ENCODE measurements at regions not wholly inside any gene's neighbourhood (a gene's known extent, or its start where the extent isn't known, plus 50 kb on each side); places are given as distances from the start of the nearest gene placed in this dataset.

GRCh38 chr7:156003220-156004162 lies 191.2 kb upstream of the SHH start:
- in situ Hi-C loops (cut with HindIII; ENCODE audit: low sequenced_read_pairs): no loop called here
- no peak for DNase-seq (ENCODE audit: low spot score)

DNA sequence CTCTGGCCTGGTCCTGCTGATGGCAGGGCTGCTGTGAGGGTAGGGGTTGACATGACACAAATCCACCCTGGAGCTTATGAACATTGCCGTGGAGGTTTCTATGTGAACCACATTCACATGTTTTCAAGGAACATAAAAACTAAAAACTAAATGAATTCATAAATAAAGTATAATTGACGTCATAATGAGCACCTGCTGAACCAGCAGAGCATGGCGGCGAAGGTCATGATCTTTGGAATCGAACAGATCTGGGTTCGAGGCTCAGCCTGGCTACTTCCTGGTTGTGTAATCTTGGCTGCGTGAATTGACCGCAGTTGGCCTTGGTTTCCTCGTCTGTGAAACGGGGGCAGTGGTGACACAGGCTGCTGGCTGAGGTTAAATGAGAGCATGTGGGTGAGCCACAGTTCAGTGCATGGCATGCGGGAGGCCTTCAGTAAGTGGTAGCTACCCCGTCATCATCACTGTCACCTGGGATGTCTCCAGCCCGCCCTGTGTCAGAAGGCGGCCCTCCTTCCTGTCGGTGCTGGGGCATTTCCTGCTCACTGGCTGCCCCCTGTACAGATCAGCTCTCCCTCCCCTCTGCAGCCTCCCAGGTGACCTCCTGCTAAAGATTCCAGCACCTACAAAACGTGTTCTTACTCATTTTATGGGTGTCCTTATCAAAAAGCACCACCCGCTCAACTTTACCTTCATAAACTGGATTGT lies 190.3 kb upstream of the SHH start:
- in situ Hi-C loops (cut with HindIII; ENCODE audit: low sequenced_read_pairs): no loop called here
- DNase-seq (ENCODE audit: low spot score): no peak

GRCh38 chr7:156001496-156002260 lies 189.4 kb upstream of the SHH start:
- in situ Hi-C loops (cut with HindIII; ENCODE audit: low sequenced_read_pairs): no loop called here

DNA sequence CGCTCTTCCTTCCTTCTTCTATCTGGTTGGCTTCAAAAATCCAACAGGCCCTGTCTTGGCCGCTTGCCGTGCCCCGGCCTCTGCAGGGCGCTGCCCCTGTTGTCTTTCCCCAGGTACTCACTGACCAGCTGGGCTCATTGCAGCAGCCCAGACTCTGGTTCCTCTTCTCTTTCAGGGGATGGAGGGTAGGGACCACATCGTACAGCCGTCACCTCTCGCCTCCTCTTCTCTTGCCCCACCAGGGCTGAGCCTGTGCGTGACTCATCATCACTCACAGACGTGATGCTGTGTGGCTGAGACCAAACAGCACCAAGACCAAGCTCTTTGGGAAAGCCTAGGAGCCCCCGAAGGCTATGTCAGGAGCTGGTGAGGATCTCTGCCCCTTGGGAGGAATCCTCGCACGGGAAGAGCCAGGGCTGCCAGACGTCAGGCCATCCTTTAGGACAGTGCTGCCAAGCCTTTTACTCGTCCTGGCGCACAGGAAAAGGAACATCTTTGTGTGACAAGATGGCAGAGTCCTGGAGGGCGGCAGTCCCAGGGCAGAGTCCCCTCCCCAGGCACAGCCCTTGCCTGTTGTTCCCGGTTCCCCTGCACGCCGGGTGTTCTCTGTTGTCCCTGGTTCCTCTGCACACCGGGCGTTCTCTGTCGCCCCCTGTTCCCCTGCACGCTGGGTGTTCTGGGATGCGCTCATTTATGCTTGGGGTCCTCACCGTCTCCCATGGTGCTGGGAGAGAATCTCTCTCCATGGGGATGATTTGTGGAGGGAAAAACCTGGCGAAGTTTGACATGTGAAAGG lies 188.5 kb upstream of the SHH start:
- no peak for DNase-seq (ENCODE audit: low spot score)
- in situ Hi-C loops (cut with HindIII; ENCODE audit: low sequenced_read_pairs): no loop called here

More at GRCh38 chr7:156001496-156002260, 189.4 kb upstream of the SHH start:
- no peak for DNase-seq (ENCODE audit: low spot score)

DNA sequence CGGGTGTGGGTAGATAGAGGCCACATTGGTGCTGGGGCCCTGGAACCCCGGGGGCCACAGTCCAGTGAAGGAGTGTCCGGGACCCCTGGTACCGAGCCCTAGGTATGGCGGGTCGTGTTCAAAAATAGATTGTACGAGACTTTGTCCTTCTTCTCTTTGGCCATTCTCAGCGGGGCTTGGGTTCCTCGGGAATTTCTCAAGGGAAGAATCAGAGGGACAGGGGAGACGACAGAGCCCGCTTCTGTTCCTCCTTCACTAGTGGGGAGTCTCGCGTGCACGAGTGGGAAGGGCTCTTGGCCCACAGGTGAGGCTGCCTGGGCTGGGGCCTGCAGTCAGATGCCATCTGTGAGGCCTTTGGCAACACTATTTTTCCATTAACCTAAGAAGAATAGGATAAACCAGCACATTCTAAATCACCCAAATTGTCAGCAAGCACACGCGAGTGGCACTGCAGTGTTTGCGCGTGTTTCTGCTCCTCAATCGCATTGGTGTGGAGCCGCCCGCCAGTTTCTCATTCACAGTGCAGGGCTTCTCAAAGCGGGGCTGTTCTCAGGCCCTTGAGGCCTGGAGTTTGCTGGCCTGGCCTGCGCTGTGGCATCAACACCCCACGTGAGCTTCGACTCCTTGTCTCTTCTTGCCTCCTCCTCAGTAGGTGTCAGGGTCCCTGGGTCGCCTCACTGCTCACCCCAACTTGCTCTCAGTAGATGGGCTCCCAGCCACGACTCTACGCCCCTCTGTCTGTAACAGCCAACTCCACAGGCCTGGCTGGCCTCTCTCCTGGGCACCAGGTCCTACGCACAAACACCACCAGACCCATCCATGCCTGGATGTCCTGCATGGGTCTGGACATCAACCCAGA lies 187.6 kb upstream of the SHH start:
- DNase-seq (ENCODE audit: low spot score): no peak
- in situ Hi-C loops (cut with HindIII; ENCODE audit: low sequenced_read_pairs): no loop called here

DNA sequence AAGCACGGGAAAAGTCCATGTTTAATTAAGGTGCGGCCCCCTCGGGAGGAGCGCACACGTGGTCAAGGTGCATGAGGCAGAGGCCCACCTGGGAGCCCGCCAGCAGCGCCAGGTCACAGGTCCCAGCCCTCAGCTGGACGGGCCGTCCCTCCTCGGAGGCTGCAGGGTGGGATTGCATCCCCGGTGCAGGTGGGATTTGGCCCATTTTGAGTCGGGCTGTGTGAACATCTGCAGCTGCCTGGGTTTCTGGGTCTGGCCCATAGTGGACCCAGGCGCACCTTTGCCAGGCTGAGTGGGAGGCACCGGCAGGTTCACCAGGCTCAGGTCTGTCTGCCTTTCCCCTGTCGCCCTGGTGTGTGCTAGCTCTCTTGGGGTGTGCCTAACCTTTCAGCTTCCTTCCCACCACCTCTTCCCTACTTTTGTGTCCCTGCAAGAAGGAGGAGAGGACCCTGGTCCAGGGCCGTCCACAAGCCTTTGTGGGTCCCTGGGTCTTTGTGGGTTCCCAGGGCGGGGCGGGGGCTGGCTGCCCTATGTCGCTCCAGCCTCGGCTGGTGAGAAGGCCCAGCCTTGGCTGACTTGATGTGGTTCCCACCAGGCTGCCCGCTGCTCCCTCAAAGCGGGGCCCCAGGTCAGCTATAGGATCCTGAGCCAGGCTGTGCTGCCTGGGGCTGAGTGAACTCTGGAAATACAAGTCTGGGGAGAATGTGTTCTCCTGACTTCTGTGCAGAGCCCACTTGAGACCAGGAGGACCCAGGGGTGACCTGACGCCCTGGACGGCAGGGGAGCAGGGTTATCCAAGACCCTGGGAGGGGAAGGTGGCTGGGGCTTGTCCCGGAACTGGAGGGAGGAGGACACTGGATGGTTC lies 186.7 kb upstream of the SHH start:
- DNase-seq (ENCODE audit: low spot score): no peak
- in situ Hi-C loops (cut with HindIII; ENCODE audit: low sequenced_read_pairs): no loop called here

DNA sequence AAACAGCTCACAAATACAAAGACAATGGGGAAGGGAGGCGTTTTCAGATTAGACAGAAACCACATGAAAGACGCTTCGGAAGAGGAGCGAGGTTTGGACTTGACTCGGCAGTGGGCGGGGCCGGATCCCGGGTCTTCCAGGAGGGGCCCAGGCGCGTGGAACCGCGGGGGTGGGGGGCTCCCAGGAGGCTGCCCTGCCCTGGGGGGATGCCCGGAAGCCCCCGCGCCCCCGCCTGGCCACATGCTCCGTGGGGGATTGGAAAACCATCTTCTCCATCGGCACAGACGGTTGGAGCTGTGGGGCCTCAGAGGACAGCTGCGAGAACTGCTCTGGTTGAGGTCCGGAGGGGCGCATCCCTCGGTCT lies 186.0 kb upstream of the SHH start:
- no peak for DNase-seq (ENCODE audit: low spot score)
- in situ Hi-C loops (cut with HindIII; ENCODE audit: low sequenced_read_pairs): no loop called here

- in situ Hi-C loops (cut with HindIII; ENCODE audit: low sequenced_read_pairs): no loop called here
- no peak for DNase-seq (ENCODE audit: low spot score)
Measured at GRCh38 chr7:155997431-155998327, 185.4 kb upstream of the SHH start.

DNA sequence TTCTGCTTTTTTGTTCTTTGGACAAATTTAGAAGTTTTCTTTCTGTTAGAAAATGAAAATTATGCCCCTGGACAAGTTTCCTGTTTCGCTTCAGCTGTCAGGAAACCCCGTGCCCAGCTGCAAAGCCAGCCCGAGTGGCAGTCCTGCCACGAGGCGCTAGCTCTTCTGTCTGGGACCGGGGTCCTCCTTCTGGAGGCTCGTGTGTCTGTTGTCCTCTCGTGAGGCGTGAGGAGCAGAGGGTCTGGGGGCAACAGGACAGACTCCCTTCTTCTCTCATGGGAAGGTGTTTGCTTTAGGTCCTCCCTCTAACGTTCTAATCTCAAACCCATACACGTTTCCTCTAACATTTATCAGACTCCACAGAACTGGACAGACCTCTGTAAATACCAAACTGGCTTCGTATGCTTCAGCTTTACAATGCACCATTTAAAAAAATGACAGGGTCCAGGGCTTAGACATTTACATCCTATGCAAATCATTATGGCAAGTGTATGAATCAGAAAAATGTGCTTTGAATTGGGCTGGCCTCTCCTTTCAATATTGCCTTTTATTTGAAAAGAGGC lies 184.5 kb upstream of the SHH start:
- DNase-seq (ENCODE audit: low spot score): no peak
- in situ Hi-C loops (cut with HindIII; ENCODE audit: low sequenced_read_pairs): no loop called here

DNA sequence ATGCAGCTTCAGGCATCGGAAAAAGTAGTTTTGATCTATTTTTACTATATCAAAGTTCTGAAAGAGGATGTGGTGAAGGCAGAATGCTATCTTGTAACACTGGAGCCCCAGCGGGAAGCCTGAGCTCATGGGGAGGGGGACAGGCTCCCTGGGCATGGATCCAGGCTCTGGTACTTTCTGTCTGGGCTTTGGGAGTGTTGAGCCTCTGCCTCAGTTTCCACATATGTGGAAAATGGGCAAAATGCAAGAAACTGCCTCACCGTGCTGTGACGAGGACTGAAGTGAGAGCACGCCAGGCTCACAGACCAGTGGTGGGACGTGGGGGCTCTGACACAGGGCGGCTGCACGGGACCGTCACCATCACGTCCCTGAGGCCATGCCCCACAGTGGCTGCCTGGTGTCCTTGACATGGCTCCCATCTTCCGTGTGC lies 182.9 kb upstream of the SHH start:
- in situ Hi-C loops (cut with HindIII; ENCODE audit: low sequenced_read_pairs): no loop called here
- no peak for DNase-seq (ENCODE audit: low spot score)

DNA sequence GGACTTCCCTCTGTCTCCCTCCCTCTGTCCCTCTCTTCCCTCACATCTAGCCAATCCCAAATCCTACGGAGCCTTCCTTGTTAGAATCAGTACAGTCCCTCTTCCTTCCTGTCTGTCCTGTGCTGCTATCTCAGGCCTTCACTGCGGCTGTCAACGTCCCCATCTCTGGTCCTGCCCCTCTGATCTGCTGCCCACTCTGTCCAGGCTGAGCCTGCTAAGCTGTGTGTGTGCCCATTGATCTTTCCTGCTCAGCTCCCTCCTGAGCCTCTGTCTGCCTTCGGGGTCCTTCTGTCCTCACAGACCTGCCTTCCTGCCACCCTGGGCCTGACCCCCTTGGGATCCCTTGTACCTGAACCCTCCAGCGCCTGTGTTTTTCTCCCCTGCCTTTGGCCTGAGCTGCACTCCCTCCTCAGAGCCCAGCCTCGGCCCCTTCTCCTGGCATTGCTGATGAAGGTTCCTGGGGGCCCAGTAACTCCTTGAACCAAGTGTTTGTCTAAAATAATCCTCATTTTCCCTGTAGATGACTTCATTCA lies 182.1 kb upstream of the SHH start:
- DNase-seq (ENCODE audit: low spot score): no peak
- in situ Hi-C loops (cut with HindIII; ENCODE audit: low sequenced_read_pairs): no loop called here

- DNase-seq (ENCODE audit: low spot score): no peak
- in situ Hi-C loops (cut with HindIII; ENCODE audit: low sequenced_read_pairs): no loop called here
Measured at GRCh38 chr7:155993420-155994278, 181.4 kb upstream of the SHH start.

- no peak for DNase-seq (ENCODE audit: low spot score)
Measured at GRCh38 chr7:155992974-155993373, 180.7 kb upstream of the SHH start.

GRCh38 chr7:155992538-155992937 lies 180.3 kb upstream of the SHH start:
- DNase-seq (ENCODE audit: low spot score): no peak
- in situ Hi-C loops (cut with HindIII; ENCODE audit: low sequenced_read_pairs): no loop called here

More at GRCh38 chr7:155992974-155993373, 180.7 kb upstream of the SHH start:
- in situ Hi-C loops (cut with HindIII; ENCODE audit: low sequenced_read_pairs): no loop called here

- in situ Hi-C loops (cut with HindIII; ENCODE audit: low sequenced_read_pairs): no loop called here
- no peak for DNase-seq (ENCODE audit: low spot score)
Measured at GRCh38 chr7:155992107-155992506, 179.8 kb upstream of the SHH start.
